Sigmoid colon (tissue), 3 donors: ENCODE measurements at regions not wholly inside any gene's neighbourhood (a gene's known extent, or its start where the extent isn't known, plus 50 kb on each side); places are given as distances from the start of the nearest gene placed in this dataset.

Experiments
- POLR2A ChIP-seq, 2 donors: fragments of 450-650 bp; IDR thresholded peaks; one replicate each; pipeline ENCODE4 v1.6.1; 2016; ENCODE audit warnings: antibody characterized with exemption in 2 of 2, mild to moderate bottlenecking in 2 of 2, moderate library complexity in 2 of 2
- TF ChIP-seq, protein P1 (sequence below), 4 experiments: fragments of 450-650 bp in 3 of 4; fragments of 200-600 bp in 1 of 4; IDR thresholded peaks; one replicate each; pipeline ENCODE4 v1.5.1; 2016 to 2019; ENCODE audit warnings: antibody characterized with exemption in 4 of 4, mild to moderate bottlenecking in 3 of 4, moderate library complexity in 2 of 4

DNA sequence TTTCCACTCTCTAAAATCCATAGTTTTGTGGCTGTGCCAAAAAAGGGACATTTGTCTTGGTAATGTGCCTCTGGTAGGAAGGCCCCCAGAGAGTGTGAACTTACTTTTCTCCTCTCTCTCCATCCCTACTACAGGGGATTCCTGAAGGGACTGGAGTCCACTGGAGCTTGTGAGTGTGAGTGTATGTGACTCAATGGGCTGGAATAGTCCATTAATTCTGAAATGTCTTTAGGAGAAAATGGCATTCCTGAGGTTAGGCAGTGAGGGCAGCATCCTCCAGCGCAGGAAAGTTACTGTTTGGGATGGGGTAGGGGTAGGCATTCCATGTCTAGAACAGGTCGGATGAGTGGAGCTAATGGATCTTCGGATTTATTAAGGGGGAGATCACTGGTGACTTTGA lies 59.8 kb upstream of the CACNA2D3 start:
- TF ChIP-seq POLR2A (IDR thresholded peaks at IDR 0.05), result no peak
- TF ChIP-seq, protein P1, sequence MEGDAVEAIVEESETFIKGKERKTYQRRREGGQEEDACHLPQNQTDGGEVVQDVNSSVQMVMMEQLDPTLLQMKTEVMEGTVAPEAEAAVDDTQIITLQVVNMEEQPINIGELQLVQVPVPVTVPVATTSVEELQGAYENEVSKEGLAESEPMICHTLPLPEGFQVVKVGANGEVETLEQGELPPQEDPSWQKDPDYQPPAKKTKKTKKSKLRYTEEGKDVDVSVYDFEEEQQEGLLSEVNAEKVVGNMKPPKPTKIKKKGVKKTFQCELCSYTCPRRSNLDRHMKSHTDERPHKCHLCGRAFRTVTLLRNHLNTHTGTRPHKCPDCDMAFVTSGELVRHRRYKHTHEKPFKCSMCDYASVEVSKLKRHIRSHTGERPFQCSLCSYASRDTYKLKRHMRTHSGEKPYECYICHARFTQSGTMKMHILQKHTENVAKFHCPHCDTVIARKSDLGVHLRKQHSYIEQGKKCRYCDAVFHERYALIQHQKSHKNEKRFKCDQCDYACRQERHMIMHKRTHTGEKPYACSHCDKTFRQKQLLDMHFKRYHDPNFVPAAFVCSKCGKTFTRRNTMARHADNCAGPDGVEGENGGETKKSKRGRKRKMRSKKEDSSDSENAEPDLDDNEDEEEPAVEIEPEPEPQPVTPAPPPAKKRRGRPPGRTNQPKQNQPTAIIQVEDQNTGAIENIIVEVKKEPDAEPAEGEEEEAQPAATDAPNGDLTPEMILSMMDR (IDR thresholded peaks at IDR 0.05), result no peak
